PC-9 (cell line): ENCODE measurements at regions not wholly inside any gene's neighbourhood (a gene's known extent, or its start where the extent isn't known, plus 50 kb on each side); places are given as distances from the start of the nearest gene placed in this dataset.

Experiments
- EZH2 ChIP-seq: fragments of 200-600 bp; sonication (generic); IDR thresholded peaks from 2 replicates; pipeline ENCODE4 v1.8.0; 2017; ENCODE audit warnings: antibody characterized with exemption, low read depth
- TF ChIP-seq, protein P1 (sequence below): fragments of 200-600 bp; sonication (generic); conservative IDR thresholded peaks from 2 replicates; pipeline ENCODE4 v1.6.1; 2017; ENCODE audit warnings: mixed run types, antibody characterized with exemption, mild to moderate bottlenecking, moderate library complexity

DNA sequence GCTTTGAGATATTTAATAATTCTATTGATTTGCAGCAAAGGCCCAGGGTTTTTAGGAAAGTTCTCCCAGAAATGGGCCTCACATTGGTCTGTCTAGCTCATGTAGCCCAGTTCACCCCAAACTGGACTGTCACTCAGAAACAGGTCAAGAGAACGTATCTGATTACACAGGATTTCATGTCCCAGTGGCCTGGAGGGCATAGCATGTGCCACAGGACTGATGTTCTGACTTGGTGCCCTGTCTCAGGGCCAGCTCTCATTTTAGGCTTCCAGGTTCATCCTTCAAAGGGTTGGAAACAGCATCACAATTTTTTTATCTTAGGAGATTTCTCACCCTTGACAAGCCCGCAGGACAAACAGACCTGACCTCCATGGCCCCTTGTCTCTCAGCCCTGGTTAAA, 398.4 kb upstream of the AZI2 start:
- TF ChIP-seq, protein P1, sequence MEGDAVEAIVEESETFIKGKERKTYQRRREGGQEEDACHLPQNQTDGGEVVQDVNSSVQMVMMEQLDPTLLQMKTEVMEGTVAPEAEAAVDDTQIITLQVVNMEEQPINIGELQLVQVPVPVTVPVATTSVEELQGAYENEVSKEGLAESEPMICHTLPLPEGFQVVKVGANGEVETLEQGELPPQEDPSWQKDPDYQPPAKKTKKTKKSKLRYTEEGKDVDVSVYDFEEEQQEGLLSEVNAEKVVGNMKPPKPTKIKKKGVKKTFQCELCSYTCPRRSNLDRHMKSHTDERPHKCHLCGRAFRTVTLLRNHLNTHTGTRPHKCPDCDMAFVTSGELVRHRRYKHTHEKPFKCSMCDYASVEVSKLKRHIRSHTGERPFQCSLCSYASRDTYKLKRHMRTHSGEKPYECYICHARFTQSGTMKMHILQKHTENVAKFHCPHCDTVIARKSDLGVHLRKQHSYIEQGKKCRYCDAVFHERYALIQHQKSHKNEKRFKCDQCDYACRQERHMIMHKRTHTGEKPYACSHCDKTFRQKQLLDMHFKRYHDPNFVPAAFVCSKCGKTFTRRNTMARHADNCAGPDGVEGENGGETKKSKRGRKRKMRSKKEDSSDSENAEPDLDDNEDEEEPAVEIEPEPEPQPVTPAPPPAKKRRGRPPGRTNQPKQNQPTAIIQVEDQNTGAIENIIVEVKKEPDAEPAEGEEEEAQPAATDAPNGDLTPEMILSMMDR, result no peak
- no peak for TF ChIP-seq EZH2
